HG03060 (cell line): ENCODE measurements at regions not wholly inside any gene's neighbourhood (a gene's known extent, or its start where the extent isn't known, plus 50 kb on each side); places are given as distances from the start of the nearest gene placed in this dataset.
"Not testable (repeated sequence)": the region's sequence is repeated elsewhere in the genome, so short reads cannot be mapped to it uniquely, and the experiment has no call there.

Source experiments
- ATAC-seq: cut with Tn5 transposase; IDR thresholded peaks from one replicate; pipeline ENCODE4 v1.9.1; 2021; ENCODE audit warnings: low read depth, moderate number of reproducible peaks; ENCODE audit not compliant: unreplicated experiment

DNA sequence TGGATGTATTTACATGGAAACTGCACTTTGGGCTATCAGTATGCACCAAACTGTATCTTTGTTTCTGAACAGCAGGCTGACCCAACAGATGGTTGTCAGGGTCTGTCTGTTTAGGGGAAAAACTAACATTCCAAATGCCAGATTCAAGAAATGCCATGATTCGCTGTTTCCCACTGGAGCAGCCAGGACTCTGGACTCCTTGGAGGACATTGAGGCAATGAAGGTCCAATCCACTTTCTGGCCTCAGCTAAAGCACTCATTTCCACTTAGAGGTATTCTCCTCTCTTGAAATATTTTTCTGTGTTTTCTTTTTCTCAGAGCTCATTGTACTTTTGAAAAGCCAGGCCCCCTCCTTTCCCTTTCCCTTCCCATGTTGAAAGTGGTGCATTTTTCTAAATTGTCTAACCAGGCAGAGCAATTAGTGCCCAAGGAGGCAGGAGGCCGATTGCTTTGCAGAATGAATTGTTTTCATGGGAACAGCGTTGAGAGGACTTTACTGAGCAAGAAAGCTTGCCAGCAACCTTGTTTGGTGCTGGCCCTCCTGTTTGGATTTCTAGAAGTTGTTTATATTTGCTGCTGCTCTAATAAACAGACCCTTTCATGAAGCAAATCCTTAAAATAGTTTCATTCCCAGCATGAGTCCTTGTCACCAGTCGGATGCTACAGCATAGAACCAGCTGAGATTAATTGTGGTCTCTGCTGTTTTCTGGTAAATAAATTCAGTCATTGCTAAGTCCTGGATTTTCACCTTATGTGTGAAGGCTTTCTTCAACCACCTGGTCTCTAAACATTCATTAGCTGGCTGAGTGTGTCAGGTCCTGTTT is 132.8 kb upstream of the TAF11L2 start:
- ATAC-seq = no peak

DNA sequence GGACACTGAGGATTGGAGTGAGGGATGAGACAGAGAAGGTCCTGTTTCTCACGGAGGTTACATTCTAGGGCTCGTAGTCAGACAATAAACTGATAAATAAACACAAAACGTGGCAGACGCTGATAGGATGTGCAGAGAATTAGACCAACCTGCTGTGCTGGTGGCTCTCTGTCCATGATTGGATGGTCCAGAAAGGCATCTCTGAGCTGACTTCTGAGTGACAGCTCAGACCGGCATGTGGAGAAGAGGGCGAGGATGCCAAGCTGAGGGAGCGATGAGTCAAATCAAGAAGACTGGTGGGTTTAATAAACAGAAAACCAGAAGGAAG is 132.3 kb upstream of the TAF11L2 start:
- ATAC-seq = no peak

DNA sequence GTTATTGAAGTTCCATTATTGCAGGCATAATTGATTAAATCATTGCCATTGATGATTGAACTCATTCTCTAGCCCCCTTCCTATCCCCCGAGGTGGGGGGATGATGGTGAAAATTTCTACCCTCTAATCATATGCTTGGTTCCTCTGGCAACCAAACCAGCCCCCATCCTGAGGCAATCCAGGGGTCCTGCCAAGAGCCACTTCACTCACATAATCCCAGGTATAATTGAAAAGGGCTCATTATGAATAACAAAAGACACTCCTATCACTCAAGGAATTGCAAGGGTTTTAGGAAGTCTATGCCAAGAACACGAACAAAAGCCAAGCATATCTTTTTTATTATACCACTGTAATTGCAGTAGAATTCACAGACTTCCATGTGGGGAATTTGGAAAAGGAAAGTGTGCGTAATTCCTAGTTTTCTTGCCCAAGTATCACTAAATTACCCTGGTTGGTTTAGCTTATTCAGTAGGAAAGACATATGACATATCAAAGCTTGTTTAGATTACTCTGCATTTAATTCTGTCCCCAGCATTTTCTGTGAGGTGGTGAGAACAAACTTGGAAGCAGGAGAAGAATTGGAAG is 130.7 kb upstream of the TAF11L2 start:
- no peak for ATAC-seq

DNA sequence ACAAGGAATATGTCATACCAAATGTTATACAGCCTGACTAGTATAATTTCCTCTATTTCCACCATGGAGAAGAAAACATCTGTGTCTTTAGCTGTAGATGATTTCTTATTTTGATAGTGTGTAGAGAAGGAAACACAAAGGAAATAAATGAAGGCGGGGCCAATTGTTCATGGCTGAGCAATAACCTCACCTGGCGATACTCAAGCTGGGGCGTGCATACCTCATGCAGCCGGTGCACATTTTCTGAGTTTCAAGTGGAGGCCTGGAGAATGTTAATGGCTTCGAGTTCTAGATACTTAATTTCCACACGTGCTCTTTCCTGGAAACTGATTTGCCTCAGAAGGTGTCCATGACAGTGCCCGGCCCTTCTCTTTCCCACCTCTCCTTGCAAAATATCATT is 127.4 kb upstream of the TAF11L2 start:
- no peak for ATAC-seq

DNA sequence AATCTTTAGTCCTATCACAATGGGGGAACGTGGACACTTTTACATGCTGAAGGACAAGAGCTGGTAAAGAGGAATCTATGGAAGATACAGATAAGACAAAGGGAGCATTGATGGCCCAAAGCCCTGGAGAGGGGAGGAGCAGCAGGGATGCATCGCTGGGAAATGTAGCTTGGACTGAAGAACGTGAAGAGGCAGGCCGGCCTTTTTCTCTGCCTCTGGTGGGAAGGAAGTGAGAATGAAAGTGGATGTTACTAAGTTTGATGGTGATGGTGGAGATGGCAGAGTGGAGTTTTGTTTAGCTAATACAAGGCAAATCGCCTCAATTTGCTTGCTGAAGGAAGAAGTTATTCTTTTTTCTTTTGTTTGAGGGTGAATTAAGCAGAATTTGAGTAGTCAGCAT is 124.6 kb upstream of the TAF11L2 start:
- ATAC-seq = no peak

DNA sequence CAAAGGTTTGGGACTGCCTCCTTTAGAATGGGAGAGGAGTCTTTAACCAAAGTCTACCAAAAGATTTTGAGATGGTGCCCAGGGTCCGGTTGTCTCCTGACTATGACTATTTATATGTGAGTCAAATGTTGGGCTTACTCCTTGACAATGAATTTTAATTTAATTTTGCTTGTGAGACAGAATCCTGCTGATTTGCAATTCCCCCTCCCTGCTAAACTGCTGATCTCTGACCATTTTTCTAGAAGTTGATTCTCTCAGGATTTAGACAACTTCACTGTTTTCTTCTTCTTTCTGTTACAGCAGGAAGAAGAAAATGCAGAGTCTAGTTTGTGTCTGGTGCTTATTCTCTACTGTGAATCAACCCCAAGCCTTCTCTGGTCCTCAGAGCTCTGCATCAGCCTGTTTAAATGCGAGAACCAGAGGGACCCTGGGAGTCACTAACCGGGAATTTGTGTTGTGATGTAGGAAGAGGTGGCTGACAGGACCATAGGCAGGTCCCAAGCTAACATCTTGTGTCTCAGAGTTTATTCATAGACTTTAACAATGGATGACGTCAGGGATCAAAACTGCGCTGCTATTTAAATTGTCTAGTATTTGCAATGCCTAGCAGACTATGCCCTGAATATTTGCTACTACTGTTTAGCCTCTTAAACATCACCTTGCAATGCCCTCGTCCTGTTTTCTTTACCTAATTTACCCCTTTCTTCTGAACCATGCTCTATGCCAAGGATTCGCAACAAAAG is 124.0 kb upstream of the TAF11L2 start:
- ATAC-seq = no peak

DNA sequence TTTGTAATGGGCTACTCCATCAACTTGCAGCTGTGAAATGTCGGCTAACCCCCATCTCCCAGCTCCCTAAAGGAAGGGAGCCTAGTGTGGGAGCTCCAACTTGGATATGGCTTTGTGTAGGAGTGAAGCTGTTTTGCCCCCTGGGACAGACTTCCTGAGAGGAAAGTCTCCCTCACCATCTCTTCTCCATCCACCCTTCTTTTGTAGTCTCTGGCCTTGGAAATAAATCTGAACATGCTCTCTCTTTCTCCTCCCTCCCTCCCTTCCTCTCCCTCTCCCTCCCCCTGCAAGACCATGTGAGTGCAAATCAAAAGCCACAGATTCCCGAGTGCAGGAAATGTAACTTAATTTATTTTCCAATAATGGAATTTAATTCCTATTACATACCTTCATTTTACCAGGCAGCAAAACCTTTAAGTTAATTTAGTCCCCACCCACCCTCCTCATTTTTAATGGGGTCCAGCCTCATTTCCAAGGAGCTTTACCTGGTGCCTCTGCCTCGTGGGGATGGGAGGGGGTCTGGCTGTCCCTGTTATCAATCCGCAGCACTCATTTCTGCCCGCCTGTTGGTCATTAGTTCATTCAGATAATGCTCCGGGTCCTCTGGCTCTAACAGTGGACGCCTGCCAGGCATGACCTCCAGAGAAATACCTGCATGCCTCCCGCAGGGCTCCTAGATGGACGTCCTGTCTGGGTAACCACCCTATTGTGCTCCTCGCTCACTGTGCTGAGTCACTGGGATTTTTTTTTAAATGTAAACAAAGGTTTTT is 122.9 kb upstream of the TAF11L2 start:
- no peak for ATAC-seq

DNA sequence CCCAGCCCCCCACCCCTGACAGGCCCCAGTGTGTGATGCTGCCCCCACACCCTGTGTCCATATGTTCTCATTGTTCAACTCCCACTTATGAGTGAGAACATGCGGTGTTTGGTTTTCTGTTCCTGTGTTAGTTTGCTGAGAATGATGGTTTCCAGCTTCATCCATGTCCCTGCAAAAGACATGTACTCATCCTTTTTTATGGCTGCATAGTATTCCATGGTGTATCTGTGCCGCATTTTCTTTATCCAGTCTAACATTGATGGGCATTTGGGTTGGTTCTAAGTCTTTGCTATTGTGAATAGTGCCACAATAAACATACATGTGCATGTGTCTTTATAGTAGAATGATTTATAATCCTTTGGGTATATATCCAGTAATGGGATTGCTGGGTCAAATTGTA is 122.1 kb upstream of the TAF11L2 start:
- ATAC-seq = not testable (repeated sequence)

DNA sequence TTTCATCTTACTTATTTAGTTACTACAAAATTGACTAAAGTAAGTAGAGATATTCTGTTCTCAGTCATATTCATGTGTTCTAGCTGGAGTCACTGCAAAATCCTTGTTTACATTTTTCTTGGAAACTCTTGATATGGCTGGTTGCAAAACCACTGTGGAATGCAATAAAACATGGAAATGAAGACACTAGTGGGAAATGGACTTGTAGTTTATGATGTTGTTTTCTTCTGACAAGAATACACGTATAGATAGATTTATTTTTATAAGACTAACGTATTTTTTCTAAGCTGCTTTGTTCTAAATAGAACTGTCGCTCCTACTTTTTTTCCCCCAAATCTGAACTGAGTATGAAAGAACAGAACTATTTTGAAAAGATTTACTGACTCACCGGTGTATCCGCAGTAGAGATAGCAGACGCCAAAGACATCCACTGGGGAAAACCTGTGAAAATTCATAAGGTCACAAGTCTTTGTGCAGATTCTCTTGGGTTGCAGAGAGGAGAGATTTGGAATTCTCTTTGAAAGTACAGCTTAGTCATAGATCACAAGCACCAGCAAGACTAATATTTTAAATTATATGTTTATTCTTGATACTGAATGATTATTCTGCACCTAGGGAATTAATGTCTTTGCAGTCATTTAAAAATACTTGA is 119.6 kb upstream of the TAF11L2 start:
- ATAC-seq = no peak

DNA sequence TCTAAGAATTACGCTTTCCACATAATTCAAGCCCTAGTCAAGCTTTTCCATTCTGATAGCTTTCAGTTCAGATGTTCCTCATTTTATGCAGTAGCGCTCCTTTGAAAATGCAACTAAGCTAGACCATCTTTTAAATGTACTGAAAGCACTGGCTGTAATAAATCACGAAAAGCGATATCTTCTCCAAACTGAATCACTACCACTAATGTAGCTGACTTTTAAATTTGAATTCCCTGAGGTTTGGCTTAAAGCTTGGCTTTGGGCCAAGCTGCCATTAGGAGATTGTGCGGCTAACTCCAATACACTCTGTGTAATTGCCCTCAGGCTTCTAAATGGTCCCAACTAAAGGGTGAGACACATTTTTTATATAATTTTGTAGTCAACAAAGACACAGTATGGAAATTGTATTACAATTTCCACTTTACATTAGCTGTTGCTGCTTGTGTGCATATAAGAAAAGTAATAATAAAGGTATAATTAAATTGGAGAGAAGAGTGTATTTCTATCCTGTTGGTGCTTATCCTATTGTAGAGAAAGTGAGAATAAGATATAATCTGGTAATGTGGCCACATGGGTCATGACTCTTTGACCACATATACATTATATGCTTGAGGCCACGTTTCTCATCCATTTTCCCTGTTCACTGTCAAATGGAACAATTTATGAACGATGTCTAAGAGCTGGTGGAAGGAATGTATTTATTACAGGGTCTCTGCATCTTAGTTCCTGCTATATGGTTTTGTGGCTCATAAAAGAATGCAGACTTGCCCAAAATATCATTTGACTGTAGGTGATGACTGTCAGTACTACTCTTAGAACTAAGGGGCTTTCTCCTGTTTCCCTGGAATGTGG is 118.7 kb upstream of the TAF11L2 start:
- ATAC-seq = no peak

DNA sequence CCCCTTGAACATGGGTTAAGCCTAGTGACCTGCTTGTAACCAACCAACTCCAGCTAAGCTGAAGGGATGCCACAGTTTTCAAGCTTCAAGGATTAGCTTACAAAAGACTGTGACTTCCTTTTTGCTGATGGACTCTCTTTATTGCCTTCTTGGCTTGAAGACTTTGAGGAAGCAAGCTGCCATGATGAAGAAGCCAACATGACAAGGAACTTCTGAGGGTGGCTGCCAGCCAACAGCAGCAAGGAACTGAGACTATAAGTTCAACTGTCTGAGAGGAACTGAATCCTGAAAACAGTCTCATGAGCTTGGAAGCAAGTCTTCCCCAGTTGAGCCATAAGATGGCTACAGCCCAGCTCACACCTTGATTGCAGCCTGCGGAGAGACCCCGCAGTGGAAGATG is 116.1 kb upstream of the TAF11L2 start:
- no peak for ATAC-seq

DNA sequence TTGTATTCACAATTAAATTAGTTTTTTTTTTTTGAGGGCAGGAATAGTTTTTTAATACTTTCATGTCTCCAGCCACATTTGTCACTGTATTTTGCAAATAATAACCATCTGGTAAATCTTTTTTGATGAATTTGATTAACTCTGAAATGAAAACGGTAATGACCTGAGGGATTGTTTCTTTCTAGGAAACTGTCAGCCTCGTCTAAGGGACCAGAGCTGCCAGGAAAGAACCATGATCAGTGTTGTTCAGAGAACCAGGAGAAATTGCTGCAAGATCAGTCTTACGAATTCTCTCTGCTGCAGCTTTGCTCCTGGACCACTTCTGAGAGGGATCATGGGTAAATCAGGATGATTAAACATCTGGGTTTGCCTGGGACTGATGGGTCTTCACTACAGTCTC is 114.5 kb upstream of the TAF11L2 start:
- ATAC-seq = no peak

DNA sequence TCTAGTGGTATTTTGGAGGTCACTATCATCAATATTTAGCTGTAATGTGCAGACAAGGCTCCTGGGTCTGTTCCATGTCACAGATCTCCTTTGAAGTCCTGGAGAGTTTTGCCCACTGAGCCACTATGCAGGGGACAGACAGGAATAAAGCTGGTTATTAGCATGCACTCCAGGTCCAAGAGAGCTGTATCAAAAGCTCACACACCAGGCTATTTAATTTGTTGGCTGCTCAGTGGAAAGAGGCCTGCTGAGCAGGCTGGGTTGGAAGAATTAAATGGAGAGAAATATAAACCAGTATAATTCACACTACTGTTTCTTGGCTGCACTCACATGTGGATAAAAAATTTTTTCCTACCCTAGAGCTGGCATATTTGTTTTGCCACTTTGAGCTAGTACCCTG is 113.8 kb upstream of the TAF11L2 start:
- ATAC-seq = no peak

DNA sequence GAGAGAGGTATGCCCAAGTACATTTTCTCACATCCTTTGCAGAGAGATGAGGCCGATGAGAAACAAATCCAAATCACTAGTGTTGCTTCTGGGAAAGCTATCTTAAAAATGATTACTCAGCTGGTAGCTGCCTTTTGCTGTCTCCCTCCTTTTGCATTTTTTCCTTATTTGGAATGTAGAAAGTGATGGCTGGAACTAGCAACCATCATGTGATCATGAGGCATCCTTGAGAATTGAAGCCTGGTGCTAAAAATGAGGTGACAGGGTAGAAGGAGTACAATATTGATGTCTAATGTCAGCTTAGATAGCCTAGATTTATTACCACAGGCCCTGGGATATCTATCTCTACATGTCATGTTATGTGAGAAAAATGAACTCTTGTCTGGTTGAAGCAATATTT is 109.3 kb upstream of the TAF11L2 start:
- ATAC-seq = no peak

DNA sequence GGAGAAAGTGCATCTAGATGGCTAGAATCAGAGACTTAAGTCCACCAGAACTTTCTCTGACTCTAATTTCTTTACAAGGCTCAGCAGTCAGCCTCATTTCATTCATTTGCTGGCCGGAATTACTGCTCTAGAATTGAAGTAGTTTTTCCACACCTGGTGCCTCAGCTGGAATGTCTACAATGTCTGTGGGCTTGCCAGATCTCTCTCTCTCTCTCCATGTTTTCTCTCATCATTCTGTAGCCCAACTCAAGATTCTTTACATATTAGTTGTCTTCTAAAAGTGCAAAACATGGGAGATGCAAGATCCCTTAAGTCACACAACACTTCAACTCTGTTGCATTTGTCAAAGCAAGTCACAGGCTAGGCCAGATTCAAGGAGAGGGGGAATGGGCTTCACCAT is 103.9 kb upstream of the TAF11L2 start:
- ATAC-seq = no peak

DNA sequence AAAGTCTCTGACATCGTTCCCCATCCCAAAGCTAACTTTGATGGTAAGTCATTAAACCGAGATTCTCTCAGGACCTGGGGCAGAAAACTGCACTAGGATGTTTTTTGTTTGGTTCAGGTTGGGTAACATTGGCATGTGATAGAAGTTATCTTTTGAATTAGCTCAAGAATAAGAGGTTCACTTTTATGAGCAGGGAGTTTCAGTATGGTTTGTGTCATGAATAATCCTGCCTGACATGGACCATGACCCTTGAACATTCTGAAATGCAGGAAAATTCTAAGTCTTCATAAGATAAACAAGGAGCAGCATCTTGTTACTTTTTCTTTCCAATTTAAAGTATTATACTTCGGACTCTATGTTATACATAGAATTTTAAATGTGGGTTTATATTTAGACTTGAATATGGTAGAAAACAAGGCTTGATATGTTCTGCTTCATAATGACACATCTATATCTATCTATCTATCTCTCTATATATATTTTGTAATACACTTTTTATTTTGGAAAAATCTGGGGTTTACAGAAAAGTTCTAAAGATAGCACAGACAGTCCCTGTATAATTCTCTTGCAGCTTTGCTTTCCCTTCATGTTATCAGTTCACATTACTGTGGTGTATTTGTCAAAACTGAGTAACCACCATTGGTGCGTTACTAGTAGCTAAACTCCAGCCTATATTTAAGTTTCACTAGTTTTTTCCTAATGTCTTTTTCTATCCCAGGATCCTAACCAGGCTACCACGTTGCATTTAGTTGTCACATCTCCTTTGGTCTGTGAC is 102.7 kb upstream of the TAF11L2 start:
- no peak for ATAC-seq

DNA sequence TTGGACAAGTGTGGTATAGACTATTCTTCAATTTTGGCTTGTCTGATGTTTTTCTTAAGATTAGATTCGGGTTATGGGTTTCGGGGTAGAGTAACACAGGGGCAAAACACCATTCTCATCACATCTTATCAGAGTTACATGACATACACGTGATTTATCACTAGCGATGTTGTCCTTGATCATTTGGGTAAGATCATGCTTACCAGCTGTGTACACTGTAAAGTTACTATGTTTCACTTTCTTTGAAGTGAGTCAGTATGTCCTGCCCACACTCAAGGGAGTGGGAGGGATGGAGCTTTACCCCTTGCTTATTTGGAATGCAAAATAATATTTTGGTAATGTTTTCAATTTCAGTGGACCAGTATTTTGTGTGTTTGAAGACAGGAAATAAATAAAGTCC is 101.8 kb upstream of the TAF11L2 start:
- no peak for ATAC-seq

DNA sequence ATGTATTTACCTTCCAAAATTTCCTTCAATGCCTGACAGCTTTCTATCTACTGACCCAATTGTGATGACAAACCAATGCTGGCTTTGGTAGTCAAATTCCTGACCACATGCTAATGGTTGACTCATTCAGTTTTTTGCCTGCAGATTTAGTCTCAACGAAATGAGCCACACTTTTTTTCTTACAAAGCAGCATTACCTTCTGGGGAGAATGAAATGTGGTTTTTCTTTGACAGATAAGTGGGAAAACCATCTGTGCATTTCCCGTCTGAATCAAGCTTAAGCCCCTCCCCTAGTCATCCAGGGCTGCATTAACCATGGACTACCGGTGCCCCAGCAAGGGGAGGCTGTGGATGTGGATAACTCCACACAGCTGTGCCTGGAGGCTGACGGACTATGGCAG is 99.6 kb upstream of the TAF11L2 start:
- ATAC-seq = no peak
